ENCODE measurements at regions not wholly inside any gene's neighbourhood (a gene's known extent, or its start where the extent isn't known, plus 50 kb on each side); places are given as distances from the start of the nearest gene placed in this dataset.

- POLR2A ChIA-PET, result no interaction called here
- no TSS peak for BruUV-seq (replicated peaks)
Measured at GRCh38 chr4:75306506-75306905, 207.7 kb downstream of the RCHY1 start.

GRCh38 chr4:75302648-75303047 is 211.6 kb downstream of the RCHY1 start:
- ChIA-PET POLR2A (no interaction called here), CTCF (ENCODE audit: low intra/inter-chr PET ratio) (no interaction called here)
- H3K9me1 ChIP-seq (ENCODE audit: control insufficient read depth, insufficient read depth, low read length), result no peaks in the 10 kb centered on the region
- no peak overlapping the region for H3K4me3 ChIP-seq
- no peak for TF ChIP-seq SMAD3 (CRISPR knock-in tag; conservative IDR thresholded peaks at IDR 0.05)
- no peak for TF ChIP-seq ZNF347 (CRISPR knock-in tag; IDR thresholded peaks at IDR 0.05; ENCODE audit: low read depth)
- no peak for TF ChIP-seq ZNF140 (CRISPR knock-in tag; IDR thresholded peaks at IDR 0.05)
- TF ChIP-seq SPI1 (IDR thresholded peaks at IDR 0.05; ENCODE audit: borderline replicate concordance, low read depth, low read length), result 0 out of 2 replicates have a peak, but pooled peaks have one; percentile 4
- no peak for TF ChIP-seq ZNF79 (CRISPR knock-in tag; IDR thresholded peaks at IDR 0.05; ENCODE audit: low read depth)
- TF ChIP-seq KLF13 (tag; IDR thresholded peaks at IDR 0.05; ENCODE audit: borderline replicate concordance, low read depth), result no peak
- no peak for TF ChIP-seq USF1 (CRISPR knock-in tag; IDR thresholded peaks at IDR 0.05)
- no peak for TF ChIP-seq SRF (CRISPR knock-in tag; IDR thresholded peaks at IDR 0.05)
- H3K4me1 ChIP-seq (replicated peaks in 1 of 2; ENCODE audit: control insufficient read depth in 2 of 2, insufficient read depth in 2 of 2, low read length in 2 of 2), result no peaks in the 10 kb centered on the region
- no peaks in the 10 kb centered on the region for H3K9me3 ChIP-seq (replicated peaks; ENCODE audit: control insufficient read depth, insufficient read depth, low read depth, low read length)
- intact Hi-C loops (cut with micrococcal nuclease) (no loop called here), in situ Hi-C loops (cut with MboI) (no loop called here)
- no peak for ATAC-seq
- FAIRE-seq, result no peak
- H4K20me1 ChIP-seq (replicated peaks; ENCODE audit: control insufficient read depth, insufficient read depth, low read length), result no peaks in the 10 kb centered on the region
- DNase-seq (ENCODE audit: extremely low read depth in 1 of 4, low spot score in 3 of 4), result no peak
- no peak overlapping the region for H3K27ac ChIP-seq (ENCODE audit: extremely low read depth, low read depth, low read length)
- H3K9ac ChIP-seq (ENCODE audit: insufficient read depth in 1 of 2, low read depth in 2 of 2, low read length in 2 of 2), result no peak overlapping the region
- H2AFZ ChIP-seq (ENCODE audit: low read depth, low read length), result no peak overlapping the region
- no peaks in the 10 kb centered on the region for H3K79me2 ChIP-seq (ENCODE audit: control insufficient read depth, insufficient read depth, low read length)
- H3K36me3 ChIP-seq (ENCODE audit: control insufficient read depth, insufficient read depth, low read length), result no peaks in the 10 kb centered on the region
- BruUV-seq (replicated peaks), result no TSS peak
- H3K27me3 ChIP-seq (ENCODE audit: control insufficient read depth in 2 of 2, insufficient read depth in 2 of 2, low read length in 2 of 2), result no peaks in the 10 kb centered on the region
- no peak overlapping the region for H3K4me2 ChIP-seq (ENCODE audit: insufficient read depth, low read length)
- WGBS (ENCODE audit: insufficient coverage, low coverage, missing lambda C conversion rate), result 0% methylated on average over 2 of the region's 2 CpGs

More at GRCh38 chr4:75306506-75306905, 207.7 kb downstream of the RCHY1 start:
- 0% methylated on average over 3 of the region's 3 CpGs for WGBS (ENCODE audit: insufficient coverage, low coverage, missing lambda C conversion rate)
- TF ChIP-seq, protein P1, sequence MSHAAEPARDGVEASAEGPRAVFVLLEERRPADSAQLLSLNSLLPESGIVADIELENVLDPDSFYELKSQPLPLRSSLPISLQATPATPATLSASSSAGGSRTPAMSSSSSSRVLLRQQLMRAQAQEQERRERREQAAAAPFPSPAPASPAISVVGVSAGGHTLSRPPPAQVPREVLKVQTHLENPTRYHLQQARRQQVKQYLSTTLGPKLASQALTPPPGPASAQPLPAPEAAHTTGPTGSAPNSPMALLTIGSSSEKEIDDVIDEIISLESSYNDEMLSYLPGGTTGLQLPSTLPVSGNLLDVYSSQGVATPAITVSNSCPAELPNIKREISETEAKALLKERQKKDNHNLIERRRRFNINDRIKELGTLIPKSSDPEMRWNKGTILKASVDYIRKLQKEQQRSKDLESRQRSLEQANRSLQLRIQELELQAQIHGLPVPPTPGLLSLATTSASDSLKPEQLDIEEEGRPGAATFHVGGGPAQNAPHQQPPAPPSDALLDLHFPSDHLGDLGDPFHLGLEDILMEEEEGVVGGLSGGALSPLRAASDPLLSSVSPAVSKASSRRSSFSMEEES (CRISPR knock-in tag; IDR thresholded peaks at IDR 0.05), result no peak
- TF ChIP-seq NR2C2 (CRISPR knock-in tag; IDR thresholded peaks at IDR 0.05) (no peak), NR2C2 (tag; IDR thresholded peaks at IDR 0.05) (no peak), ZNF507 (tag; conservative IDR thresholded peaks at IDR 0.05) (no peak), NFE2L1 (tag; IDR thresholded peaks at IDR 0.05; ENCODE audit: borderline replicate concordance, low read depth) (no peak), JUNB (CRISPR knock-in tag; conservative IDR thresholded peaks at IDR 0.05) (no peak), TAF1 (IDR thresholded peaks at IDR 0.05; ENCODE audit: control insufficient read depth, extremely low read depth, insufficient read depth, low read length, severe bottlenecking) (no peak), HSF4 (CRISPR knock-in tag; IDR thresholded peaks at IDR 0.05; ENCODE audit: borderline replicate concordance) (no peak)
- Histone ChIP-seq H4K20me1 (replicated peaks; ENCODE audit: control insufficient read depth, insufficient read depth, low read length) (no peaks in the 10 kb centered on the region), H3K79me2 (ENCODE audit: control insufficient read depth, insufficient read depth, low read length) (no peaks in the 10 kb centered on the region), H3K36me3 (ENCODE audit: control insufficient read depth, insufficient read depth, low read length) (no peaks in the 10 kb centered on the region), H3K4me3 (no peak overlapping the region), H3K9me1 (ENCODE audit: control insufficient read depth, insufficient read depth, low read length) (no peaks in the 10 kb centered on the region), H3K9me3 (replicated peaks; ENCODE audit: control insufficient read depth, insufficient read depth, low read depth, low read length) (no peaks in the 10 kb centered on the region), H3K27me3 (ENCODE audit: control insufficient read depth in 2 of 2, insufficient read depth in 2 of 2, low read length in 2 of 2) (no peaks in the 10 kb centered on the region), H3K27ac (ENCODE audit: extremely low read depth, low read depth, low read length) (no peak overlapping the region), H3K4me2 (ENCODE audit: insufficient read depth, low read length) (no peak overlapping the region), H3K4me1 (replicated peaks in 1 of 2; ENCODE audit: control insufficient read depth in 2 of 2, insufficient read depth in 2 of 2, low read length in 2 of 2) (no peaks in the 10 kb centered on the region), H2AFZ (ENCODE audit: low read depth, low read length) (no peak overlapping the region), H3K9ac (ENCODE audit: insufficient read depth in 1 of 2, low read depth in 2 of 2, low read length in 2 of 2) (no peak overlapping the region)
- FAIRE-seq, result no peak
- CTCF ChIA-PET (ENCODE audit: low intra/inter-chr PET ratio), result no interaction called here
- intact Hi-C loops (cut with micrococcal nuclease), result no loop called here
- ATAC-seq, result no peak
- in situ Hi-C loops (cut with MboI), result no loop called here
- no peak for DNase-seq (ENCODE audit: extremely low read depth in 1 of 4, low spot score in 3 of 4)
